Endodermal cell (in vitro differentiated cells): ENCODE measurements at regions not wholly inside any gene's neighbourhood (a gene's known extent, or its start where the extent isn't known, plus 50 kb on each side); places are given as distances from the start of the nearest gene placed in this dataset.

Experiments
- DNase-seq: peaks from one replicate; pipeline ENCODE4 v3.0.0-alpha.2; 2017
- H3K27ac ChIP-seq: 2 replicates; pipeline ENCODE4 v1.5.1; 2013; ENCODE audit warnings: mild to moderate bottlenecking, low read depth, low read length, moderate library complexity
- H3K27me3 ChIP-seq: 2 replicates; pipeline ENCODE4 v1.6.1; 2013; ENCODE audit warnings: mild to moderate bottlenecking, low read length, moderate library complexity; ENCODE audit not compliant: insufficient read depth, control insufficient read depth, poor library complexity, severe bottlenecking
- H3K36me3 ChIP-seq: 2 replicates; pipeline ENCODE4 v1.7.0; 2013; ENCODE audit warnings: mild to moderate bottlenecking, low read length, moderate library complexity; ENCODE audit not compliant: control insufficient read depth, insufficient read depth
- H3K4me1 ChIP-seq: one replicate; pipeline ENCODE4 v1.7.0; 2013; ENCODE audit warnings: low read length; ENCODE audit not compliant: control insufficient read depth, insufficient read depth
- H3K4me3 ChIP-seq: 2 replicates; pipeline ENCODE4 v1.5.1; 2013; ENCODE audit warnings: mild to moderate bottlenecking, low read length, moderate library complexity
- H3K9ac ChIP-seq: 2 replicates; pipeline ENCODE4 v1.6.1; 2013; ENCODE audit warnings: mild to moderate bottlenecking, low read length, moderate library complexity; ENCODE audit not compliant: poor library complexity, severe bottlenecking; ENCODE audit errors: extremely low read depth
- H3K9me3 ChIP-seq: 2 replicates; pipeline ENCODE4 v1.6.1; 2013; ENCODE audit warnings: mild to moderate bottlenecking, low read length, moderate library complexity; ENCODE audit not compliant: control insufficient read depth
- H3K27ac Mint-ChIP-seq: 2 replicates; pipeline ENCODE4 v1.8.0; 2020; ENCODE audit warnings: mixed read lengths
- H3K27me3 Mint-ChIP-seq: 2 replicates; pipeline ENCODE4 v1.8.0; 2021; ENCODE audit warnings: mild to moderate bottlenecking, mixed read lengths; ENCODE audit not compliant: insufficient read depth
- H3K36me3 Mint-ChIP-seq: 2 replicates; pipeline ENCODE4 v1.8.0; 2020; ENCODE audit warnings: low read depth, mixed read lengths
- H3K4me1 Mint-ChIP-seq: 2 replicates; pipeline ENCODE4 v1.8.0; 2020; ENCODE audit warnings: mixed read lengths
- H3K4me3 Mint-ChIP-seq: 2 replicates; pipeline ENCODE4 v1.8.0; 2020; ENCODE audit warnings: mild to moderate bottlenecking, moderate library complexity, mixed read lengths
- H3K9me3 Mint-ChIP-seq: 2 replicates; pipeline ENCODE4 v1.8.0; 2020; ENCODE audit warnings: mild to moderate bottlenecking, mixed read lengths
- CTCF ChIP-seq: fragments of 200-600 bp; sonication (generic); conservative IDR thresholded peaks from 2 replicates; pipeline ENCODE4 v1.5.0; 2021; ENCODE audit warnings: antibody characterized with exemption, mild to moderate bottlenecking
- WGBS, 2 experiments: methylation state at CpG; one replicate each; pipeline versions ENCODE4 v1.1.5 to v1.1.7; 2013; ENCODE audit warnings: missing lambda C conversion rate in 2 of 2, mixed read lengths in 1 of 2; ENCODE audit not compliant: insufficient coverage in 1 of 2, insufficient read length in 1 of 2; 5-methylcytosine and 5-hydroxymethylcytosine counted together

- H3K4me3 ChIP-seq = no peak overlapping the region
- Mint-ChIP-seq H3K36me3 (no peaks in the 10 kb centered on the region), H3K4me1 (peaks cover 66% of the 10 kb centered on the region), H3K4me3 (no peak overlapping the region), H3K9me3 (no peaks in the 10 kb centered on the region), H3K27me3 (no peaks in the 10 kb centered on the region), H3K27ac (no peak overlapping the region)
- peak overlapping the region; percentile 25 for H3K27ac ChIP-seq
- H3K27me3 ChIP-seq = no peaks in the 10 kb centered on the region
- no peak for TF ChIP-seq CTCF
- H3K4me1 ChIP-seq = peaks cover 4% of the 10 kb centered on the region
- no peaks in the 10 kb centered on the region for H3K36me3 ChIP-seq
- WGBS, 2 experiments = 78 to 88% methylated on average over 4 of the region's 4 CpGs
- no peak overlapping the region for H3K9ac ChIP-seq
- no peaks in the 10 kb centered on the region for H3K9me3 ChIP-seq
- no peak for DNase-seq
These were observed 232.9 kb downstream of the ZIC5 start for GRCh38 chr13:99738626-99739025.

GRCh38 chr13:99737481-99738245 lies 233.9 kb downstream of the ZIC5 start:
- Histone ChIP-seq H3K27ac (no peak overlapping the region), H3K27me3 (no peaks in the 10 kb centered on the region), H3K4me3 (no peak overlapping the region), H3K9me3 (no peaks in the 10 kb centered on the region), H3K4me1 (peaks cover 3% of the 10 kb centered on the region), H3K36me3 (no peaks in the 10 kb centered on the region), H3K9ac (no peak overlapping the region)
- H3K36me3 Mint-ChIP-seq = no peaks in the 10 kb centered on the region
- H3K9me3 Mint-ChIP-seq = no peaks in the 10 kb centered on the region
- H3K4me1 Mint-ChIP-seq = peaks cover 65% of the 10 kb centered on the region
- no peak overlapping the region for H3K27ac Mint-ChIP-seq
- H3K27me3 Mint-ChIP-seq = no peaks in the 10 kb centered on the region
- WGBS, 2 experiments = 93 to 94% methylated on average over 6 to 8 of the region's 8 CpGs
- TF ChIP-seq CTCF = no peak
- H3K4me3 Mint-ChIP-seq = no peak overlapping the region
- DNase-seq = no peak

- Histone ChIP-seq H3K9me3 (no peaks in the 10 kb centered on the region), H3K9ac (no peak overlapping the region), H3K27me3 (no peaks in the 10 kb centered on the region), H3K27ac (no peak overlapping the region), H3K4me3 (no peak overlapping the region), H3K36me3 (no peaks in the 10 kb centered on the region), H3K4me1 (peaks cover 3% of the 10 kb centered on the region)
- no peak for TF ChIP-seq CTCF
- WGBS, 2 experiments = 77 to 79% methylated on average over 2 to 3 of the region's 3 CpGs
- DNase-seq = peak; percentile 40
- Mint-ChIP-seq H3K27ac (peak overlapping the region; percentile 8), H3K4me3 (no peak overlapping the region), H3K36me3 (no peaks in the 10 kb centered on the region), H3K27me3 (no peaks in the 10 kb centered on the region), H3K9me3 (no peaks in the 10 kb centered on the region), H3K4me1 (peaks cover 69% of the 10 kb centered on the region)
These were observed 235.0 kb downstream of the ZIC5 start for GRCh38 chr13:99736541-99736940.
